C4-2B (cell line): ENCODE measurements at regions not wholly inside any gene's neighbourhood (a gene's known extent, or its start where the extent isn't known, plus 50 kb on each side); places are given as distances from the start of the nearest gene placed in this dataset.
"Not testable (repeated sequence)": the region's sequence is repeated elsewhere in the genome, so short reads cannot be mapped to it uniquely, and the experiment has no call there.

ENCODE experiments used
- CTCF ChIP-seq: fragments of 450-650 bp; conservative IDR thresholded peaks from 2 replicates; pipeline ENCODE4 v1.5.1; 2017; ENCODE audit warnings: mild to moderate bottlenecking
- ZFX ChIP-seq: fragments of 450-650 bp; IDR thresholded peaks from 2 replicates; pipeline ENCODE4 v1.6.1; 2017

GRCh38 chrX:125255759-125256158, 63.9 kb upstream of the TEX13C start:
- TF ChIP-seq CTCF, ZFX: not testable (repeated sequence)
